Vagina (tissue), 2 donors: ENCODE measurements at regions not wholly inside any gene's neighbourhood (a gene's known extent, or its start where the extent isn't known, plus 50 kb on each side); places are given as distances from the start of the nearest gene placed in this dataset.

ENCODE experiments used
- DNase-seq, 2 donors: peaks; one replicate each; pipeline ENCODE4 v3.0.0-alpha.2; 2017; ENCODE audit errors: extremely low spot score in 2 of 2
- H3K27ac ChIP-seq: fragments of 200-600 bp; sonication (generic); one replicate; pipeline ENCODE4 v1.5.1; 2019
- H3K27me3 ChIP-seq: fragments of 200-600 bp; sonication (generic); one replicate; pipeline ENCODE4 v1.5.1; 2019
- H3K36me3 ChIP-seq, 2 donors: fragments of 200-600 bp; sonication (generic); one replicate each; pipeline ENCODE4 v1.5.1; 2017 to 2019
- H3K4me1 ChIP-seq: fragments of 200-600 bp; sonication (generic); one replicate; pipeline ENCODE4 v1.5.1; 2019
- H3K4me3 ChIP-seq, 2 donors: fragments of 200-600 bp; sonication (generic); 1 replicate in 1 of 2; 2 replicates in 1 of 2; pipeline ENCODE4 v1.5.1; 2016 to 2019
- H3K9me3 ChIP-seq: fragments of 200-600 bp; sonication (generic); one replicate; pipeline ENCODE4 v1.5.1; 2019
- POLR2A ChIP-seq, 2 donors: fragments of 450-650 bp; IDR thresholded peaks; one replicate each; pipeline ENCODE4 v1.6.1; 2017; ENCODE audit warnings: antibody characterized with exemption in 2 of 2, mild to moderate bottlenecking in 2 of 2, moderate library complexity in 2 of 2
- POLR2AphosphoS5 ChIP-seq, 2 donors: sonication (generic); formaldehyde crosslinking; IDR thresholded peaks; one replicate each; pipeline ENCODE4 v1.9.0; 2017; ENCODE audit warnings: antibody characterized with exemption in 2 of 2, mild to moderate bottlenecking in 2 of 2, low read depth in 1 of 2; ENCODE audit not compliant: insufficient read depth in 1 of 2
- intact Hi-C: fragments of 100-400 bp; cut with DNase I; formaldehyde crosslinking; loops from one replicate; pipeline ENCODE4 v1.15.1; 2023
- TF ChIP-seq, protein P1 (sequence below), 3 experiments: fragments of 450-650 bp in 2 of 3; fragments of 200-600 bp in 1 of 3; sonication (generic) in 1 of 3; IDR thresholded peaks; one replicate each; pipeline ENCODE4 v1.5.1; 2017 to 2019; ENCODE audit warnings: antibody characterized with exemption in 3 of 3, mild to moderate bottlenecking in 2 of 3, moderate library complexity in 2 of 3

- no peaks in the 10 kb centered on the region for H3K9me3 ChIP-seq
- H3K36me3 ChIP-seq, result no peaks in the 10 kb centered on the region
- H3K4me1 ChIP-seq, result peaks cover 7% of the 10 kb centered on the region
- no peak for TF ChIP-seq POLR2A (IDR thresholded peaks at IDR 0.05)
- TF ChIP-seq POLR2AphosphoS5 (IDR thresholded peaks at IDR 0.05; ENCODE audit: insufficient read depth in 1 of 2, low read depth in 1 of 2), result no peak
- TF ChIP-seq, protein P1, sequence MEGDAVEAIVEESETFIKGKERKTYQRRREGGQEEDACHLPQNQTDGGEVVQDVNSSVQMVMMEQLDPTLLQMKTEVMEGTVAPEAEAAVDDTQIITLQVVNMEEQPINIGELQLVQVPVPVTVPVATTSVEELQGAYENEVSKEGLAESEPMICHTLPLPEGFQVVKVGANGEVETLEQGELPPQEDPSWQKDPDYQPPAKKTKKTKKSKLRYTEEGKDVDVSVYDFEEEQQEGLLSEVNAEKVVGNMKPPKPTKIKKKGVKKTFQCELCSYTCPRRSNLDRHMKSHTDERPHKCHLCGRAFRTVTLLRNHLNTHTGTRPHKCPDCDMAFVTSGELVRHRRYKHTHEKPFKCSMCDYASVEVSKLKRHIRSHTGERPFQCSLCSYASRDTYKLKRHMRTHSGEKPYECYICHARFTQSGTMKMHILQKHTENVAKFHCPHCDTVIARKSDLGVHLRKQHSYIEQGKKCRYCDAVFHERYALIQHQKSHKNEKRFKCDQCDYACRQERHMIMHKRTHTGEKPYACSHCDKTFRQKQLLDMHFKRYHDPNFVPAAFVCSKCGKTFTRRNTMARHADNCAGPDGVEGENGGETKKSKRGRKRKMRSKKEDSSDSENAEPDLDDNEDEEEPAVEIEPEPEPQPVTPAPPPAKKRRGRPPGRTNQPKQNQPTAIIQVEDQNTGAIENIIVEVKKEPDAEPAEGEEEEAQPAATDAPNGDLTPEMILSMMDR (IDR thresholded peaks at IDR 0.05), result no peak
- intact Hi-C loops, result no loop called here
- no peaks in the 10 kb centered on the region for H3K27me3 ChIP-seq
- no peak overlapping the region for H3K4me3 ChIP-seq
- no peak overlapping the region for H3K27ac ChIP-seq
- no peak for DNase-seq
Observed at GRCh38 chr10:36256948-36257356, 614.9 kb upstream of the FZD8 start.

GRCh38 chr10:36256166-36256565 lies 614.1 kb upstream of the FZD8 start:
- TF ChIP-seq, protein P1 (IDR thresholded peaks at IDR 0.05), result no peak
- no peak for TF ChIP-seq POLR2A (IDR thresholded peaks at IDR 0.05)
- Histone ChIP-seq H3K9me3 (no peaks in the 10 kb centered on the region), H3K27ac (no peak overlapping the region), H3K4me3 (no peak overlapping the region), H3K36me3 (no peaks in the 10 kb centered on the region), H3K27me3 (no peaks in the 10 kb centered on the region), H3K4me1 (peaks cover 7% of the 10 kb centered on the region)
- intact Hi-C loops, result no loop called here
- DNase-seq, result no peak

GRCh38 chr10:36254199-36254598 lies 612.1 kb upstream of the FZD8 start:
- DNase-seq, result no peak
- Histone ChIP-seq H3K4me1 (peaks cover 7% of the 10 kb centered on the region), H3K27ac (no peak overlapping the region), H3K27me3 (no peaks in the 10 kb centered on the region), H3K9me3 (no peaks in the 10 kb centered on the region), H3K36me3 (no peaks in the 10 kb centered on the region), H3K4me3 (no peak overlapping the region)
- TF ChIP-seq, protein P1 (IDR thresholded peaks at IDR 0.05), result no peak
- no peak for TF ChIP-seq POLR2A (IDR thresholded peaks at IDR 0.05)
- no peak for TF ChIP-seq POLR2AphosphoS5 (IDR thresholded peaks at IDR 0.05; ENCODE audit: insufficient read depth in 1 of 2, low read depth in 1 of 2)
- intact Hi-C loops, result no loop called here

DNA sequence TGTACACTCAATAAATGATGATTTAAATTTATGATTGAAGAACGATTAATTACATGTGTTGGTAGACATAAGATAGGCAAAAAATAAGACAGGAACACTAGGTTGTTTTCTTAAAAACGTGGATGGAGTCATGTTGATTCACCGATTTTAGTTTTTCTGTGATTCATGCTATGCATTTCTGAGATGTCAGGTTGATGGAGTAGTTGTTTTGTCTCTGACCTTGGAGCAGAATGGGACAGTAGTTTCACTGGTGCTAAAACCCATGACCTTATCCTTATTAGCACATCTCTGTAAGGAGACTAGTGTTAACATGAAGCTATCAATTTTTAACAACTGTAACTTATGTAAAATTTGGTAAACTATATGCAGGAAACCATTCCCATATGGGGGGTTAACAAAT lies 611.6 kb upstream of the FZD8 start:
- Histone ChIP-seq H3K27me3 (no peaks in the 10 kb centered on the region), H3K27ac (no peak overlapping the region), H3K4me1 (peaks cover 7% of the 10 kb centered on the region), H3K36me3 (no peaks in the 10 kb centered on the region), H3K9me3 (no peaks in the 10 kb centered on the region), H3K4me3 (no peak overlapping the region)
- no peak for DNase-seq
- intact Hi-C loops, result no loop called here
- TF ChIP-seq POLR2AphosphoS5 (IDR thresholded peaks at IDR 0.05; ENCODE audit: insufficient read depth in 1 of 2, low read depth in 1 of 2) (no peak), POLR2A (IDR thresholded peaks at IDR 0.05) (no peak)
- TF ChIP-seq, protein P1 (IDR thresholded peaks at IDR 0.05), result no peak

DNA sequence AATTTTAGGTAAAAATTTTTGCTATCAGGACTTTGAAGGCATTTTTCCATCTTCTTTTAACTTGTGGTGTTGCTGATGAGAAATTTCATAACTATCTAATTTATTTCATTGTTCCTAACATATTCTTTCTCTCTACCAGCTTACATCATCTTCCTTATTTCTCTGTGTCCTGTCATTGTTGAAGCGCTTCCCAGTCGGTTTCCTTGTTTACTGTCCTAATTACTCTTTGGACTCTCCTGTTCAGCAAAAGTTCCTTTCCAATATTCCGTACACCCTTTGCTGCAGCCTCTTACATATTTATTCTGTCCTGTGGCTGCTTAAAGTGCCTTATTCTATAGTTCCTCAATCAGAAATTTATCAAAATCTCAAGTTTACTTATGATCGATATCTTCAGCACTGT lies 609.0 kb upstream of the FZD8 start:
- no peak for DNase-seq
- TF ChIP-seq POLR2AphosphoS5 (IDR thresholded peaks at IDR 0.05; ENCODE audit: insufficient read depth in 1 of 2, low read depth in 1 of 2), result no peak
- no peak for TF ChIP-seq POLR2A (IDR thresholded peaks at IDR 0.05)
- TF ChIP-seq, protein P1 (IDR thresholded peaks at IDR 0.05), result no peak
- intact Hi-C loops, result no loop called here
- Histone ChIP-seq H3K27ac (no peak overlapping the region), H3K27me3 (no peaks in the 10 kb centered on the region), H3K4me3 (no peak overlapping the region), H3K36me3 (no peaks in the 10 kb centered on the region), H3K4me1 (peaks cover 7% of the 10 kb centered on the region), H3K9me3 (no peaks in the 10 kb centered on the region)
